ENCODE measurements at regions not wholly inside any gene's neighbourhood (a gene's known extent, or its start where the extent isn't known, plus 50 kb on each side); places are given as distances from the start of the nearest gene placed in this dataset.

- TF ChIP-seq PCBP1 (IDR thresholded peaks at IDR 0.05; ENCODE audit: borderline replicate concordance, low read depth, low read length) (no peak), CTCF (CRISPR knock-in tag; IDR thresholded peaks at IDR 0.05) (no peak), TAF1 (CRISPR knock-in tag; IDR thresholded peaks at IDR 0.05) (no peak), IRF9 (CRISPR knock-in tag; IDR thresholded peaks at IDR 0.05; ENCODE audit: borderline replicate concordance) (no peak), POLR2A (IDR thresholded peaks at IDR 0.05; ENCODE audit: insufficient read depth in 1 of 2, low read depth in 2 of 2, low read length in 2 of 2) (no peak), ZNF605 (CRISPR knock-in tag; IDR thresholded peaks at IDR 0.05) (no peak), ZNF776 (CRISPR knock-in tag; IDR thresholded peaks at IDR 0.05) (no peak)
Observed at GRCh38 chr10:123390874-123391273, 236.7 kb downstream of the BUB3 start.

All from HepG2 (cell line).